HCT116 (cell line): ENCODE measurements at regions not wholly inside any gene's neighbourhood (a gene's known extent, or its start where the extent isn't known, plus 50 kb on each side); places are given as distances from the start of the nearest gene placed in this dataset.

Experiments used
- ATAC-seq: fragments of 200-7000 bp; cut with Tn5 transposase; 2 replicates; pipeline ENCODE4 v1.9.1; 2020; ENCODE audit warnings: mild to moderate bottlenecking, moderate library complexity
- BruUV-seq: library from RNA; stranded (reverse); fragments of 400-500 nt; replicated peaks from 2 replicates; lab custom pipeline; 2021; lab: Mats Ljungman, UMichigan
- CTCF ChIA-PET: fragments of 300-600 bp; sonication (Branson Sonifier 250); formaldehyde crosslinking; loops from one replicate; lab custom pipeline; 2021; ENCODE audit warnings: antibody characterized with exemption; lab: Charles Lee
- POLR2A ChIA-PET: fragments of 300-600, 350-600 bp; sonication (Branson Sonifier 250); formaldehyde crosslinking; loops from one replicate; lab custom pipeline; 2021; ENCODE audit warnings: antibody characterized with exemption; lab: Charles Lee
- RAD21 ChIA-PET, 2 experiments: fragments of 300-600 bp; sonication (Branson Sonifier 250); formaldehyde crosslinking; loops; one replicate each; lab custom pipeline; 2023; ENCODE audit warnings: low total read pairs in 2 of 2; ENCODE audit not compliant: uncharacterized antibody in 2 of 2, unreplicated experiment in 2 of 2, low non-redundant PET in 1 of 2; lab: Charles Lee
- DNase-seq: peaks from one replicate; pipeline ENCODE4 v3.0.0-alpha.2; 2010; ENCODE audit warnings: low read depth, low spot score
- H2AFZ ChIP-seq: fragments of 200-600 bp; shearing (Covaris generic), sonication (generic); 2 replicates; pipeline ENCODE4 v1.6.1; 2017; ENCODE audit warnings: low read depth, mixed run types, mixed read lengths, antibody characterized with exemption, low read length; ENCODE audit not compliant: poor library complexity, severe bottlenecking
- H3K27ac ChIP-seq: 2 replicates; pipeline ENCODE4 v1.5.1; 2012; ENCODE audit warnings: low read depth, low read length
- H3K27me3 ChIP-seq: fragments of 200-600 bp; sonication (generic); 2 replicates; pipeline ENCODE4 v1.6.1; 2016; ENCODE audit warnings: mixed run types, low read length, mixed read lengths; ENCODE audit not compliant: insufficient read depth
- H3K36me3 ChIP-seq, 2 experiments: fragments of 200-500 bp in 1 of 2; fragments of 200-600 bp in 1 of 2; sonication (Bioruptor generic) in 1 of 2; sonication (generic) in 1 of 2; 2 replicates each; pipeline versions ENCODE4 v1.5.1 to v1.6.1; 2014 to 2016; ENCODE audit warnings: low read length in 2 of 2, inconsistent platforms in 1 of 2, mixed read lengths in 1 of 2, mixed run types in 1 of 2; ENCODE audit not compliant: insufficient read depth in 2 of 2, control insufficient read depth in 1 of 2
- H3K4me1 ChIP-seq, 2 experiments: fragments of 200-600 bp in 1 of 2; sonication (generic) in 1 of 2; 2 replicates each; pipeline versions ENCODE4 v1.5.1 to v1.6.1; 2012 to 2017; ENCODE audit warnings: low read length in 2 of 2, inconsistent platforms in 1 of 2, mild to moderate bottlenecking in 1 of 2, mixed read lengths in 1 of 2, mixed run types in 1 of 2, moderate library complexity in 1 of 2; ENCODE audit not compliant: insufficient read depth in 2 of 2, control insufficient read depth in 1 of 2
- H3K4me2 ChIP-seq: fragments of 200-600 bp; sonication (generic); 2 replicates; pipeline ENCODE4 v1.6.1; 2017; ENCODE audit warnings: mixed run types, low read length, mixed read lengths
- H3K4me3 ChIP-seq, 2 experiments: fragments of 200-600 bp in 1 of 2; sonication (generic) in 1 of 2; replicated peaks in 1 of 2; 2 replicates each; pipeline ENCODE4 v1.5.1; 2011 to 2016; ENCODE audit warnings: low read length in 2 of 2, control low read depth in 1 of 2, low read depth in 1 of 2, mild to moderate bottlenecking in 1 of 2, mixed read lengths in 1 of 2, mixed run types in 1 of 2
- H3K79me2 ChIP-seq: fragments of 200-600 bp; sonication (generic); 2 replicates; pipeline ENCODE4 v1.6.1; 2017; ENCODE audit warnings: mild to moderate bottlenecking, mixed run types, low read length, moderate library complexity, mixed read lengths; ENCODE audit not compliant: insufficient read depth
- H3K9ac ChIP-seq: fragments of 200-600 bp; sonication (generic); 2 replicates; pipeline ENCODE4 v1.6.1; 2016; ENCODE audit warnings: low read length, mixed read lengths
- H3K9me2 ChIP-seq: fragments of 200-600 bp; sonication (generic), shearing (Covaris generic); 2 replicates; pipeline ENCODE4 v1.6.1; 2017; ENCODE audit warnings: mixed run types, mild to moderate bottlenecking, moderate library complexity; ENCODE audit not compliant: insufficient read depth
- H3K9me3 ChIP-seq, 2 experiments: fragments of 200-500 bp in 1 of 2; fragments of 200-600 bp in 1 of 2; sonication (Bioruptor generic) in 1 of 2; sonication (generic) in 1 of 2; 2 replicates each; pipeline ENCODE4 v1.6.1; 2014 to 2017; ENCODE audit warnings: low read length in 2 of 2, mixed read lengths in 2 of 2, inconsistent platforms in 1 of 2, low read depth in 1 of 2, mild to moderate bottlenecking in 1 of 2, mixed run types in 1 of 2, moderate library complexity in 1 of 2; ENCODE audit not compliant: control insufficient read depth in 1 of 2, insufficient read depth in 1 of 2
- H4K20me1 ChIP-seq: fragments of 200-600 bp; sonication (generic), shearing (Covaris generic); 2 replicates; pipeline ENCODE4 v1.6.1; 2017; ENCODE audit warnings: mixed run types, mild to moderate bottlenecking, moderate library complexity; ENCODE audit not compliant: insufficient read depth
- CBX3 ChIP-seq: IDR thresholded peaks from 2 replicates; pipeline ENCODE4 v1.6.1; 2012; ENCODE audit warnings: low read depth
- CEBPB ChIP-seq: IDR thresholded peaks from 2 replicates; pipeline ENCODE4 v1.6.1; 2012; ENCODE audit warnings: low read depth
- CTCF ChIP-seq, 3 experiments: fragments of 200-600 bp in 1 of 3; sonication (generic) in 1 of 3; IDR thresholded peaks in 2 of 3; conservative IDR thresholded peaks in 1 of 3; 2 replicates each; pipeline ENCODE4 v1.5.1; 2012 to 2017; ENCODE audit warnings: low read depth in 2 of 3, low read length in 2 of 3, antibody characterized with exemption in 1 of 3, borderline replicate concordance in 1 of 3, control low read depth in 1 of 3, mild to moderate bottlenecking in 1 of 3, mixed read lengths in 1 of 3, mixed run types in 1 of 3, moderate library complexity in 1 of 3; ENCODE audit not compliant: insufficient read depth in 1 of 3
- EGR1 ChIP-seq: IDR thresholded peaks from 2 replicates; pipeline ENCODE4 v1.6.1; 2012; ENCODE audit warnings: low read depth
- POLR2AphosphoS5 ChIP-seq: IDR thresholded peaks from 2 replicates; pipeline ENCODE4 v1.6.1; 2011; ENCODE audit warnings: mild to moderate bottlenecking, low read depth, low read length, moderate library complexity
- SIN3A ChIP-seq: IDR thresholded peaks from 2 replicates; pipeline ENCODE4 v1.6.1; 2012; ENCODE audit warnings: low read depth
- SRF ChIP-seq: IDR thresholded peaks from 2 replicates; pipeline ENCODE4 v1.6.1; 2012; ENCODE audit warnings: low read depth
- ZNF274 ChIP-seq: fragments of 200-500 bp; sonication (Bioruptor generic); IDR thresholded peaks from 2 replicates; pipeline ENCODE4 v1.6.1; 2014; ENCODE audit warnings: mild to moderate bottlenecking, low read depth, low read length, inconsistent platforms
- intact Hi-C: fragments of 100-400 bp; cut with micrococcal nuclease; formaldehyde crosslinking; loops from 2 replicates; pipeline ENCODE4 v1.10.0; 2022
- TF ChIP-seq, protein P1 (sequence below): IDR thresholded peaks from 2 replicates; pipeline ENCODE4 v1.6.1; 2012

- H3K4me3 ChIP-seq, result no peak overlapping the region
- H3K36me3 ChIP-seq, result no peaks in the 10 kb centered on the region
- no TSS peak for BruUV-seq
- H3K27me3 ChIP-seq, result peaks cover 5% of the 10 kb centered on the region; the same call in 1 of the 2 replicates
- intact Hi-C loops, result no loop called here
- H3K4me2 ChIP-seq, result no peak overlapping the region
- H3K79me2 ChIP-seq, result no peaks in the 10 kb centered on the region
- DNase-seq (no peak), ATAC-seq (no peak)
- ChIA-PET RAD21 (no interaction called here), CTCF (no interaction called here), POLR2A (no interaction called here)
- no peak overlapping the region for H3K27ac ChIP-seq
- no peaks in the 10 kb centered on the region for H4K20me1 ChIP-seq
- H2AFZ ChIP-seq, result no peak overlapping the region
- no peak overlapping the region for H3K9ac ChIP-seq
- TF ChIP-seq EGR1 (no peak), ZNF274 (no peak), CBX3 (no peak), SIN3A (no peak), POLR2AphosphoS5 (no peak), SRF (no peak), CEBPB (no peak), CTCF (IDR thresholded peaks at IDR 0.05 in 2 of 3, conservative IDR thresholded peaks at IDR 0.05 in 1 of 3; ENCODE audit: borderline replicate concordance in 1 of 3, insufficient read depth in 1 of 3, low read depth in 2 of 3, low read length in 2 of 3) (no peak)
- TF ChIP-seq, protein P1, sequence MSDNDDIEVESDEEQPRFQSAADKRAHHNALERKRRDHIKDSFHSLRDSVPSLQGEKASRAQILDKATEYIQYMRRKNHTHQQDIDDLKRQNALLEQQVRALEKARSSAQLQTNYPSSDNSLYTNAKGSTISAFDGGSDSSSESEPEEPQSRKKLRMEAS, result no peak
- H3K9me2 ChIP-seq, result no peaks in the 10 kb centered on the region
- H3K4me1 ChIP-seq, result no peaks in the 10 kb centered on the region
- no peaks in the 10 kb centered on the region for H3K9me3 ChIP-seq
Measured at GRCh38 chr14:78070344-78070743, 99.8 kb upstream of the NRXN3 start.
